GM12878 (cell line): ENCODE measurements at regions not wholly inside any gene's neighbourhood (a gene's known extent, or its start where the extent isn't known, plus 50 kb on each side); places are given as distances from the start of the nearest gene placed in this dataset.

Source experiments
- CHD4 ChIP-seq: fragments of 200-600 bp; sonication (generic); IDR thresholded peaks from 2 replicates; pipeline ENCODE4 v1.6.1; 2016; ENCODE audit warnings: mild to moderate bottlenecking
- LARP7 ChIP-seq: fragments of 450-650 bp; IDR thresholded peaks from 2 replicates; pipeline ENCODE4 v1.6.1; 2017; ENCODE audit warnings: mild to moderate bottlenecking
- RAD21 ChIP-seq: IDR thresholded peaks from 2 replicates; pipeline ENCODE4 v1.6.1; 2011; ENCODE audit warnings: mild to moderate bottlenecking, low read depth, low read length, moderate library complexity; ENCODE audit not compliant: insufficient read depth

GRCh38 chr17:34478244-34478643 is 101.1 kb upstream of the TMEM132E start:
- TF ChIP-seq RAD21, result no peak
- TF ChIP-seq CHD4, result no peak
- no peak for TF ChIP-seq LARP7
